ACHN (cell line): ENCODE measurements at regions not wholly inside any gene's neighbourhood (a gene's known extent, or its start where the extent isn't known, plus 50 kb on each side); places are given as distances from the start of the nearest gene placed in this dataset.

ENCODE experiments used
- DNase-seq: peaks from one replicate; pipeline ENCODE4 v3.0.0-alpha.2; 2015
- in situ Hi-C: cut with HindIII; loops from 2 replicates; pipeline ENCODE4 v1.10.0; 2017; ENCODE audit warnings: low sequenced_read_pairs, low pct_ligation_motif_present, low pct_unique_long_range_greater_than_20kb

GRCh38 chr5:172571413-172571812, 69.7 kb upstream of the NEURL1B start:
- in situ Hi-C loops: no loop called here

DNA sequence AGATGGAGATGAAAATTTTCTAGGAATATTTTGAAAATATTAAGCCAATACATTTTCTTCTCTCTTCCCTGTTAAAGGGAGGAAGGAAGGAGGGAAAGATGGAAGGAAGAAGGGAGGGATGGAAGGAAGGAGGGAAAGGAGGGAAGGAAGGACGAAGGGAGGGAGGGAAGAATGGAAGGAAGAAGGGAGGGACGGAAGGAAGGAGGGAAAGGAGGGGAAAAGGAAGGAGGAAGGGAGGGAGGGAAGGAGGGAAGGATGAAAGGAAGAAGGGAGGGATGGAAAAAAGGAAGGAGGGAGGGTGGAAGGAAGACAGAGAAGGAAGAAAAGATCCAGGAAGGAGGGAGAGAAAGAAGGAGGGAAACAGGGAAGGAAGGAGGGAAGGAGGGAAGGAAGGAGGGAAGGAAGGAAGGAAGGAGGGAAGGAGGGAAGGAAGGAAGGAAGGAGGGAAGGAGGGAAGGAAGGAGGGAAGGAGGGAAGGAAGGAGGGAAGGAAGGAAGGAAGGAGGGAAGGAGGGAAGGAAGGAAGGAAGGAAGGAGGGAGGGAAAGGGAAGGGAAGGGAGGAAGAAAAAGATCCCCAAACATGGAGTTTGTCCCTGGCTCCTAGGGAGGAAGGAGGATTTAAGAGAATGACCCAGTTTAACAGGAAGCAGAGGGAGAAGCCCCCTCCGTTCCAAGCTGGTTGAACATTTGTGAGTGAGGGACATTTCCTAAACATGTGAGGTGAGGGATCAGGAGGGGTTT, 70.3 kb upstream of the NEURL1B start:
- in situ Hi-C loops: no loop called here
- DNase-seq: no peak

More at GRCh38 chr5:172571413-172571812, 69.7 kb upstream of the NEURL1B start:
- no peak for DNase-seq

GRCh38 chr5:172569861-172570558, 71.1 kb upstream of the NEURL1B start:
- in situ Hi-C loops: no loop called here

GRCh38 chr5:172568308-172568910, 72.7 kb upstream of the NEURL1B start:
- in situ Hi-C loops: no loop called here
- DNase-seq: no peak

More at GRCh38 chr5:172569861-172570558, 71.1 kb upstream of the NEURL1B start:
- no peak for DNase-seq

DNA sequence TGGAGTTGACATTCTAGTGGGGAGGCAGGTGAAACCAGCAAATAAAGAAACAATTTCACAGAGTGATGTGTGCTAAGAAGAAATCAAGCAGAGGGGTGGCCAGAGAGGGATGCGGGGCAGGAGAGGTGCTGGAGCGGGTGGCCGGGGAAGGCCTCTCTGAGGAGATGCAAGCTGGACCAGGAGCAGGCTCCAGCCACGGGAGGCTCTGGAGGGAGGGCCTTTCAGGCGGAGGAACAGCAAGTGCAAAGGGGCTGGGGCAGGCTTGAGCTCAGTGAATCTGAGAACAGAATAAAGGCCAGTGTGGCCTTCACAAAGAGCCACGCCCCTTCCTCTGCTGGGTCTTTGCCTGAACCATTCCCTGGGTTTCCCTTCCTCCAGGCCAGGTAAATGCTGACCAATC, 73.2 kb upstream of the NEURL1B start:
- in situ Hi-C loops: no loop called here
- DNase-seq: no peak

GRCh38 chr5:172567294-172567693, 73.8 kb upstream of the NEURL1B start:
- in situ Hi-C loops: no loop called here
- DNase-seq: no peak

DNA sequence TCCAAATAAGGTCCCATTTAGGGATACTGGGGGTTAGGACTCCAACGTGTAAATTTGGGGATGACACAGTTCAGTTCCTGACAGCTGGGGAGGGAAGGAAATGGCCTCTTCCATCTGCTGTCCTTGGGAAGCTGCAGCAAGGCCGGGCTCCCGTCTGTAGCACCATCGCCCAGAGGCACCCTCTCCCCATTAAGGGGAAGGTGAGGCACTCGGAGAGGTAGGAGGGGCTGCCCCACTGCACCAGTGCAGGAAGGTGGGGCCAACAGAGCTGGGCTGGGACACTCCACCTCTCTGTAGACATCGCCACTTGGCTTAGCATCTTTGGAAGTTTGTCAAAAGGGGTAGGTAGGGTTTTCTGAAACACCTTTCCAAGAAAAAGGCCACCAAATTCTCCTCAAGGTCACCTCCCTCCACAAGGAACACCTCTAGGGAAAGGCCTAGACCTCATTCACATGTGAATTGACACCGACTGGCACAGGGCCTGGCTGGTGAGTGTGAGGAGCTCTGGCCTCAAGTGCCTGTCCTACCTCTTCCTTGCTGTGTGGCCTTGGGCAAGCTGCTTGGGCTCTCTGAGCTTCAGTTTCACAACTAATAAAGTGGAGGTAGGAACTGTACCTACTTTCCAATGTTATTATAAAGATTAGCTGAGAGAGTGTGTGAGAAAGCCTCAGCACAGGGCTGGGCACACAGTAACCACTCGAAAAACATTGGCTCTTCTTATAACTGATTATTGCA, 75.0 kb upstream of the NEURL1B start:
- DNase-seq: no peak
- in situ Hi-C loops: no loop called here

GRCh38 chr5:172565455-172565854, 75.6 kb upstream of the NEURL1B start:
- no peak for DNase-seq
- in situ Hi-C loops: no loop called here

DNA sequence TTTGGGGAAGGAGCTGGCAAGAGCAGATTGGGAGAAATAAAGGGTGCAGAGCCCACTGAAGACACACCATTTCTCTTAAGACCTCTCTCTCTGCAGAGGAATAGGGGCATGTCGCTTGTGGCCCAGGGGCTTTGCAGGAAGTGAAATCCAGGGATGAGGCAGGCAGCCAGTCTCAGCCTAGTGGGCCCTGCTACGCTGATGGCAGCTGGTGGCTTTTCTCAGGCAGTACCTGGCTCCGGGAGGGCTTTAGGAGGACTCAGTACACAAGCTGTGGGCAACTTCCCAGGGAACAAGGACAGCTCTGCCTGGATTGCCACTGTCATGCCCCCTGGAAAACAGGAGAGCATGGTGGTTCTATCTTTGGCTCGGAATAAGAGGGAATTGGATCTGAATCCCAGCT, 76.2 kb upstream of the NEURL1B start:
- in situ Hi-C loops: no loop called here
- no peak for DNase-seq

- no peak for DNase-seq
- in situ Hi-C loops: no loop called here
These were observed 76.9 kb upstream of the NEURL1B start for GRCh38 chr5:172564188-172564587.

- in situ Hi-C loops: no loop called here
- DNase-seq: no peak
These were observed 78.6 kb upstream of the NEURL1B start for GRCh38 chr5:172562443-172562842.

- in situ Hi-C loops: no loop called here
- no peak for DNase-seq
These were observed 79.9 kb upstream of the NEURL1B start for GRCh38 chr5:172561151-172561550.

DNA sequence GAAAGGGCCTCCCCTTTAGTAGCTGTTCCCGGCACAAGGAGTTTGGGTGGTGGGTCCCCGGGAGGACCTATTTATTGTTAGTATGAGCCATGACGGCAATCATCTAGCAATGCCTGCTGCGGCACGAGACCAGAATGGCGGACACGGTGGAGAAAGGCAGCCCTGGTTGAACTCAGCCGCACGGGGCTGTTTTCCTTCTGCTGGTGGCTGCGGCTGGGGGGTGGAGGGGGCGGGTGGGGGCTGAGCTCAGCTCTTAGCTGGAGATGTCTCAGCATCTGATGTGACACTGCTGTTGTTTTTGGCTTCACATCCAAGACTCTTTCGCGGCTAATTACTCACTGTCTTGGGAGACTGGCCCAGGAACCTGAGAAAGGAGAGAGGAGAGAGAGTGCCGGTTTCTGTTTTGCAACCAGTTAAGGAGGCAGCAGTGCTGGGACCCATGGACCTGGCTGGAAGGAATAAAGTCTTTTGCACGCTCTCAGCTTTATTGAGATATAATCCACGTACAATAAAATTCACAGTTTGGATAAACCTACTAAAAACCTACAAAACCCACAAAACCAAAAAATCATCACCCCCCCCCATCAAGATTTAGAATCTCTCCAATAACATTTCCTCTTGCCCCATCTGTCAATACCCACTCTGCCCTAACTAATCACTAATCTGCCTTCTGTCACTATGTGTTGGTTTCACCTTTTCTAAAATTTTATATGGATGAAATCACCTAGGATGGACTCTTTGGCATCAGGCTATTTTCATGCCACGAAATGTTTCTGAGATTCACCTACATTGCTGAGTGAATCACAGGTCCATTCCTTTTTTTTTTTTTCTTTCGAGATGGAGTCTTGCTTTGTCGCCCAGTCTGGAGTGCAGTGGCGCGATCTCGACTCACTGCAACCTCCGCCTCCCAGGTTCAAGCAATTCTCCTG, 81.8 kb upstream of the NEURL1B start:
- peak; percentile 35 for DNase-seq
- in situ Hi-C loops: no loop called here

- in situ Hi-C loops: no loop called here
- no peak for DNase-seq
These were observed 82.7 kb upstream of the NEURL1B start for GRCh38 chr5:172558076-172558976.

DNA sequence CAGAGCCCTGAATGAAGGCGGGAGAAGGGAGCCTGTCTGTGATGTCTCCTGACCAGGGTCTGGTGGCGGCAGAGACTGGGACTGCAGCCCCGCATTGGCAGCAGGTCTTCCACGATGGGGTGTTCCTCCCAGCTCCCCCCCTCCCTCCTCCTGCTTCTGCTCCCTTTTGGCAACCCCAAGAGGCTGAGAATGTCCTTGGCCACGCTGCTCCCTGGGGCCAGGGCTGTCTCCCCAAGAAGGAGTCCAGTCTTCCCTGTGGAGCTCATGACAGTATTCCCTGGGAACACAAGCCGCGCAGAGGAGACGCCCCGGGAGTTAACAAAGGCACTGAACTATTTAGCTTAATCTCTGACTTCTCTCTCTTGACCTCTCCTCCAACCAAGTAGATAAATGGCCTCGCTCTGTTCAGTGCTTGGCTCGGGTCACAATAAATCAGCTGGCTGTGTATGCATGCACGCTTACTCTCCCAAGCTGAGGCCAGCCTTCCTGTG, 84.0 kb upstream of the NEURL1B start:
- no peak for DNase-seq
- in situ Hi-C loops: no loop called here

DNA sequence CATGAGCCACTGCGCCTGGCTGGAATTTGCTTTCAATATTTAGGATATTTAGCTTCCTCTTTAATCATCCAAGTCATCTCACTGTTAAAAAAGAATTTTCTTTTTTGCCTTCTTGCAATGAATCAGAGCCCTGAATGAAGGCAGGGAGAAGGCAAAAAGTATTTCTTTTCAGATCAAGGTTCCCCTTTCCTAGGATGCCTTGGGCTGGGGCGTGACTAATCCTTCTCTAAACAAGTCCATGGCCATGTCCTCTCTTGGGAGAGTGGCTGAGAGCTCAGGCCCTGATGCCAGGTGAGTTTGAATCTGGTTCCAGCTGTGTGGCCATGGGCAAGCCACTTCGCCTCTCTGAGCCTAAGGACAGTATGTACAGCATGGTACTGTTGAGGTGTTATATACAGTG, 84.8 kb upstream of the NEURL1B start:
- in situ Hi-C loops: no loop called here
- DNase-seq: no peak

DNA sequence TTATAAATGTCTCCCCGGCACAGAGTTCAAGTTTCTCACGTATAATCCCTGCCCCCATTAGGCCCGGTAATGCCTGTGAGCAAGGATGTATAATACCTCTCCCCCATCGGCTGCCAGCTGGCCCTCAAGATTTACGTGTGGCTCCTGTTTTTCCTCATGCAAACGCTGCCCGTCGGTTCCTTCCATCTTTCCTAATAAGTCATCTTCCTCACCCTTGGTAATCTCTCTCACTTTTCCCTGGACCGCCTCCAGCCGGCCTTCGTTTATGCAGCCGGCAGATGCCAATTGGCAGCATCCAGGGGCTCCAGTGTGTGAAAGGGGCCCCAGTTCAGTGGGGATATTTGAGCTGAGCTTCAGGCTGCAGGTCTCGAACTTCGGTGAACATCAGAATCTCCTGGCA, 86.5 kb upstream of the NEURL1B start:
- in situ Hi-C loops: no loop called here
- no peak for DNase-seq
